A549 (cell line): ENCODE measurements at regions not wholly inside any gene's neighbourhood (a gene's known extent, or its start where the extent isn't known, plus 50 kb on each side); places are given as distances from the start of the nearest gene placed in this dataset.

Experiments
- BHLHE40 ChIP-seq: IDR thresholded peaks from 2 replicates; pipeline ENCODE4 v1.6.1; 2012; ENCODE audit warnings: low read depth, low read length, inconsistent platforms
- CHD2 ChIP-seq: fragments of 150-350 bp; IDR thresholded peaks from 2 replicates; pipeline ENCODE4 v1.6.1; 2014; ENCODE audit warnings: low read length; ENCODE audit not compliant: partially characterized antibody
- CHD4 ChIP-seq: fragments of 200-600 bp; sonication (generic); IDR thresholded peaks from 2 replicates; pipeline ENCODE4 v1.6.1; 2016; ENCODE audit warnings: antibody characterized with exemption, mild to moderate bottlenecking, borderline replicate concordance
- EP300 ChIP-seq, 2 experiments: fragments of >200 bp; sonication (Bioruptor Twin); formaldehyde crosslinking; IDR thresholded peaks; 2 replicates in 1 of 2; 3 replicates in 1 of 2; pipeline ENCODE4 v1.6.1; 2016 to 2017
- GATA3 ChIP-seq: IDR thresholded peaks from 2 replicates; pipeline ENCODE4 v1.6.1; 2012; ENCODE audit warnings: borderline replicate concordance
- JUN ChIP-seq, 2 experiments: fragments of >200 bp; sonication (Bioruptor Twin); formaldehyde crosslinking; IDR thresholded peaks; 2 replicates in 1 of 2; 3 replicates in 1 of 2; pipeline ENCODE4 v1.6.1; 2016 to 2017
- POLR2A ChIP-seq: IDR thresholded peaks from 2 replicates; pipeline ENCODE4 v1.6.1; 2012; ENCODE audit warnings: mild to moderate bottlenecking, low read length
- SMC3 ChIP-seq: fragments of >200 bp; sonication (Bioruptor Twin); formaldehyde crosslinking; IDR thresholded peaks from 3 replicates; pipeline ENCODE4 v1.6.1; 2018; ENCODE audit warnings: inconsistent platforms
- TF ChIP-seq, protein P1 (sequence below): fragments of 450-650 bp; IDR thresholded peaks from 2 replicates; pipeline ENCODE4 v1.6.1; 2014; ENCODE audit warnings: antibody characterized with exemption
- TF ChIP-seq, protein P2 (sequence below): fragments of >200 bp; sonication (Bioruptor Twin); formaldehyde crosslinking; IDR thresholded peaks from 3 replicates; pipeline ENCODE4 v1.5.1; 2016
- TF ChIP-seq, protein P3 (sequence below): fragments of 200-600 bp; sonication (generic); IDR thresholded peaks from 2 replicates; pipeline ENCODE4 v1.6.1; 2016; ENCODE audit warnings: antibody characterized with exemption, mild to moderate bottlenecking, moderate library complexity
- TF ChIP-seq, protein P4 (sequence below): IDR thresholded peaks from 2 replicates; pipeline ENCODE4 v1.6.1; 2012

DNA sequence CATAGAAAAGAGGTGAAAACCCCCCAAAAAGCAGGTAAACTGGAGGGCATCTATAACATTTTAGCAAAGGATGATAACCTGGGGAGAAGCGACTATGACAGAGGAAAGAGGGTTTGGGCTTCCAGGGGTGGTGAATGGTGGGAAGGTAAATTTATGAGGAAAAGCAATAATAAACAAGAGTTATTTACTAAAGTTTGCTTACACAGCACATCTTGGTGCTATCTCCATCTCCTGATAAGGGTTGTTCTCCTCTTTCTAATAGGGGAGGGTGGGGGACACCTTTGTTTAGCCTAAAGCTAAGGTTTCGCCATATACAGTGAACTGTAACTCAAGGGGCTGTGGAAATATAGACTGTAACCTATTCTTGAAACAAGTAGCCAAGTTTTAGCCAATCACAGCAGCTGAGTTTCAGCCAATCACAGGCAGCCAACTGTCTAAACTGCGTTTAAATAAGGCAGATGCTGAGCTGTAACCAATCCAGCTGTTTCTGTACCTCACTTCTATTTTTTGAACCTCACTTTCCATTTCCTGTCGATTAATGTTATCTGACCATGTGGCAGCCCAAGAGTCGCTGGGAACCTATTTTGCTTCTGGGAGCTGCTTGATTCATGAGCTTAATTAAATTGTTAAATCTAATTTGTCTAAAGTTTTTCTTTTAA, 191.8 kb downstream of the MAP2K6 start:
- TF ChIP-seq, protein P1, sequence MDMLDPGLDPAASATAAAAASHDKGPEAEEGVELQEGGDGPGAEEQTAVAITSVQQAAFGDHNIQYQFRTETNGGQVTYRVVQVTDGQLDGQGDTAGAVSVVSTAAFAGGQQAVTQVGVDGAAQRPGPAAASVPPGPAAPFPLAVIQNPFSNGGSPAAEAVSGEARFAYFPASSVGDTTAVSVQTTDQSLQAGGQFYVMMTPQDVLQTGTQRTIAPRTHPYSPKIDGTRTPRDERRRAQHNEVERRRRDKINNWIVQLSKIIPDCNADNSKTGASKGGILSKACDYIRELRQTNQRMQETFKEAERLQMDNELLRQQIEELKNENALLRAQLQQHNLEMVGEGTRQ = no peak
- no peak for TF ChIP-seq EP300 (IDR thresholded peaks at IDR 0.05)
- TF ChIP-seq GATA3 = no peak
- TF ChIP-seq POLR2A = no peak
- TF ChIP-seq, protein P2, sequence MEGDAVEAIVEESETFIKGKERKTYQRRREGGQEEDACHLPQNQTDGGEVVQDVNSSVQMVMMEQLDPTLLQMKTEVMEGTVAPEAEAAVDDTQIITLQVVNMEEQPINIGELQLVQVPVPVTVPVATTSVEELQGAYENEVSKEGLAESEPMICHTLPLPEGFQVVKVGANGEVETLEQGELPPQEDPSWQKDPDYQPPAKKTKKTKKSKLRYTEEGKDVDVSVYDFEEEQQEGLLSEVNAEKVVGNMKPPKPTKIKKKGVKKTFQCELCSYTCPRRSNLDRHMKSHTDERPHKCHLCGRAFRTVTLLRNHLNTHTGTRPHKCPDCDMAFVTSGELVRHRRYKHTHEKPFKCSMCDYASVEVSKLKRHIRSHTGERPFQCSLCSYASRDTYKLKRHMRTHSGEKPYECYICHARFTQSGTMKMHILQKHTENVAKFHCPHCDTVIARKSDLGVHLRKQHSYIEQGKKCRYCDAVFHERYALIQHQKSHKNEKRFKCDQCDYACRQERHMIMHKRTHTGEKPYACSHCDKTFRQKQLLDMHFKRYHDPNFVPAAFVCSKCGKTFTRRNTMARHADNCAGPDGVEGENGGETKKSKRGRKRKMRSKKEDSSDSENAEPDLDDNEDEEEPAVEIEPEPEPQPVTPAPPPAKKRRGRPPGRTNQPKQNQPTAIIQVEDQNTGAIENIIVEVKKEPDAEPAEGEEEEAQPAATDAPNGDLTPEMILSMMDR = no peak
- TF ChIP-seq JUN (IDR thresholded peaks at IDR 0.05) = no peak
- TF ChIP-seq, protein P3, sequence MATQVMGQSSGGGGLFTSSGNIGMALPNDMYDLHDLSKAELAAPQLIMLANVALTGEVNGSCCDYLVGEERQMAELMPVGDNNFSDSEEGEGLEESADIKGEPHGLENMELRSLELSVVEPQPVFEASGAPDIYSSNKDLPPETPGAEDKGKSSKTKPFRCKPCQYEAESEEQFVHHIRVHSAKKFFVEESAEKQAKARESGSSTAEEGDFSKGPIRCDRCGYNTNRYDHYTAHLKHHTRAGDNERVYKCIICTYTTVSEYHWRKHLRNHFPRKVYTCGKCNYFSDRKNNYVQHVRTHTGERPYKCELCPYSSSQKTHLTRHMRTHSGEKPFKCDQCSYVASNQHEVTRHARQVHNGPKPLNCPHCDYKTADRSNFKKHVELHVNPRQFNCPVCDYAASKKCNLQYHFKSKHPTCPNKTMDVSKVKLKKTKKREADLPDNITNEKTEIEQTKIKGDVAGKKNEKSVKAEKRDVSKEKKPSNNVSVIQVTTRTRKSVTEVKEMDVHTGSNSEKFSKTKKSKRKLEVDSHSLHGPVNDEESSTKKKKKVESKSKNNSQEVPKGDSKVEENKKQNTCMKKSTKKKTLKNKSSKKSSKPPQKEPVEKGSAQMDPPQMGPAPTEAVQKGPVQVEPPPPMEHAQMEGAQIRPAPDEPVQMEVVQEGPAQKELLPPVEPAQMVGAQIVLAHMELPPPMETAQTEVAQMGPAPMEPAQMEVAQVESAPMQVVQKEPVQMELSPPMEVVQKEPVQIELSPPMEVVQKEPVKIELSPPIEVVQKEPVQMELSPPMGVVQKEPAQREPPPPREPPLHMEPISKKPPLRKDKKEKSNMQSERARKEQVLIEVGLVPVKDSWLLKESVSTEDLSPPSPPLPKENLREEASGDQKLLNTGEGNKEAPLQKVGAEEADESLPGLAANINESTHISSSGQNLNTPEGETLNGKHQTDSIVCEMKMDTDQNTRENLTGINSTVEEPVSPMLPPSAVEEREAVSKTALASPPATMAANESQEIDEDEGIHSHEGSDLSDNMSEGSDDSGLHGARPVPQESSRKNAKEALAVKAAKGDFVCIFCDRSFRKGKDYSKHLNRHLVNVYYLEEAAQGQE = no peak
- TF ChIP-seq CHD4 = no peak
- TF ChIP-seq CHD2 = no peak
- no peak for TF ChIP-seq SMC3
- no peak for TF ChIP-seq BHLHE40
- TF ChIP-seq, protein P4, sequence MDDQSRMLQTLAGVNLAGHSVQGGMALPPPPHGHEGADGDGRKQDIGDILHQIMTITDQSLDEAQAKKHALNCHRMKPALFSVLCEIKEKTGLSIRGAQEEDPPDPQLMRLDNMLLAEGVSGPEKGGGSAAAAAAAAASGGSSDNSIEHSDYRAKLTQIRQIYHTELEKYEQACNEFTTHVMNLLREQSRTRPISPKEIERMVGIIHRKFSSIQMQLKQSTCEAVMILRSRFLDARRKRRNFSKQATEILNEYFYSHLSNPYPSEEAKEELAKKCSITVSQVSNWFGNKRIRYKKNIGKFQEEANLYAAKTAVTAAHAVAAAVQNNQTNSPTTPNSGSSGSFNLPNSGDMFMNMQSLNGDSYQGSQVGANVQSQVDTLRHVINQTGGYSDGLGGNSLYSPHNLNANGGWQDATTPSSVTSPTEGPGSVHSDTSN = no peak
